ENCODE measurements at regions not wholly inside any gene's neighbourhood (a gene's known extent, or its start where the extent isn't known, plus 50 kb on each side); places are given as distances from the start of the nearest gene placed in this dataset.

- POLR2A ChIA-PET: no interaction called here
- CTCF ChIA-PET (ENCODE audit: low intra/inter-chr PET ratio, low total read pairs): no interaction called here
- in situ Hi-C loops (cut with HindIII; ENCODE audit: extremely low pct_ligation_motif_present, low pct_unique_long_range_greater_than_20kb): no loop called here
- FAIRE-seq (no peak), DNase-seq (ENCODE audit: low spot score) (no peak), ATAC-seq (no peak)
- Histone ChIP-seq H4K20me1 (ENCODE audit: insufficient read depth, low read length) (no peaks in the 10 kb centered on the region), H2AFZ (ENCODE audit: low read length) (no peak overlapping the region), H3K4me2 (ENCODE audit: low read depth, low read length) (no peak overlapping the region), H3K9ac (ENCODE audit: insufficient read depth, low read depth, low read length) (no peak overlapping the region), H3K9me3 (ENCODE audit: low read length) (no peaks in the 10 kb centered on the region), H3K4me1 (ENCODE audit: insufficient read depth, low read length) (peaks cover 30% of the 10 kb centered on the region), H3K4me3 (replicated peaks in 1 of 3; ENCODE audit: insufficient read depth in 1 of 3, low read depth in 2 of 3, low read length in 3 of 3) (no peak overlapping the region), H3K27me3 (ENCODE audit: control insufficient read depth in 1 of 2, insufficient read depth in 2 of 2, low read length in 2 of 2) (no peaks in the 10 kb centered on the region), H3K27ac (ENCODE audit: extremely low read length, insufficient read depth, low read length) (no peak overlapping the region), H3K79me2 (ENCODE audit: insufficient read depth, low read length) (no peaks in the 10 kb centered on the region), H3K36me3 (replicated peaks in 1 of 2; ENCODE audit: control insufficient read depth in 1 of 2, insufficient read depth in 2 of 2, low read length in 2 of 2) (no peaks in the 10 kb centered on the region)
- intact Hi-C loops (cut with micrococcal nuclease; ENCODE audit: unreplicated experiment): no loop called here
- TF ChIP-seq PRMT3 (CRISPR knock-in tag; IDR thresholded peaks at IDR 0.05; ENCODE audit: borderline replicate concordance, low read depth): no peak
- TF ChIP-seq SP4 (CRISPR knock-in tag; IDR thresholded peaks at IDR 0.05): no peak
- TF ChIP-seq, protein P1, sequence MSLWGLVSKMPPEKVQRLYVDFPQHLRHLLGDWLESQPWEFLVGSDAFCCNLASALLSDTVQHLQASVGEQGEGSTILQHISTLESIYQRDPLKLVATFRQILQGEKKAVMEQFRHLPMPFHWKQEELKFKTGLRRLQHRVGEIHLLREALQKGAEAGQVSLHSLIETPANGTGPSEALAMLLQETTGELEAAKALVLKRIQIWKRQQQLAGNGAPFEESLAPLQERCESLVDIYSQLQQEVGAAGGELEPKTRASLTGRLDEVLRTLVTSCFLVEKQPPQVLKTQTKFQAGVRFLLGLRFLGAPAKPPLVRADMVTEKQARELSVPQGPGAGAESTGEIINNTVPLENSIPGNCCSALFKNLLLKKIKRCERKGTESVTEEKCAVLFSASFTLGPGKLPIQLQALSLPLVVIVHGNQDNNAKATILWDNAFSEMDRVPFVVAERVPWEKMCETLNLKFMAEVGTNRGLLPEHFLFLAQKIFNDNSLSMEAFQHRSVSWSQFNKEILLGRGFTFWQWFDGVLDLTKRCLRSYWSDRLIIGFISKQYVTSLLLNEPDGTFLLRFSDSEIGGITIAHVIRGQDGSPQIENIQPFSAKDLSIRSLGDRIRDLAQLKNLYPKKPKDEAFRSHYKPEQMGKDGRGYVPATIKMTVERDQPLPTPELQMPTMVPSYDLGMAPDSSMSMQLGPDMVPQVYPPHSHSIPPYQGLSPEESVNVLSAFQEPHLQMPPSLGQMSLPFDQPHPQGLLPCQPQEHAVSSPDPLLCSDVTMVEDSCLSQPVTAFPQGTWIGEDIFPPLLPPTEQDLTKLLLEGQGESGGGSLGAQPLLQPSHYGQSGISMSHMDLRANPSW (CRISPR knock-in tag; IDR thresholded peaks at IDR 0.05; ENCODE audit: borderline replicate concordance): no peak
- no peak for TF ChIP-seq SP5 (CRISPR knock-in tag; IDR thresholded peaks at IDR 0.05; ENCODE audit: borderline replicate concordance, low read depth)
- no peak for TF ChIP-seq FOXC1 (CRISPR knock-in tag; IDR thresholded peaks at IDR 0.05; ENCODE audit: borderline replicate concordance)
- no peak for TF ChIP-seq ZNF225 (CRISPR knock-in tag; IDR thresholded peaks at IDR 0.05)
- TF ChIP-seq FIP1L1 (IDR thresholded peaks at IDR 0.05; ENCODE audit: borderline replicate concordance, insufficient read depth, low read depth, low read length): no peak
- TF ChIP-seq ZNF543 (CRISPR knock-in tag; IDR thresholded peaks at IDR 0.05): no peak
- TF ChIP-seq NFE2L1 (CRISPR knock-in tag; IDR thresholded peaks at IDR 0.05; ENCODE audit: borderline replicate concordance): no peak
- TF ChIP-seq MAZ (IDR thresholded peaks at IDR 0.05; ENCODE audit: borderline replicate concordance, low read depth, low read length): no peak
- no peak for TF ChIP-seq MAZ (CRISPR knock-in tag; IDR thresholded peaks at IDR 0.05; ENCODE audit: low read depth)
- no peak for TF ChIP-seq CBFB (CRISPR knock-in tag; IDR thresholded peaks at IDR 0.05)
- no peak for TF ChIP-seq NFKBIZ (CRISPR knock-in tag; IDR thresholded peaks at IDR 0.05)
- no peak for TF ChIP-seq ZNF841 (CRISPR knock-in tag; IDR thresholded peaks at IDR 0.05; ENCODE audit: borderline replicate concordance)
- no peak for TF ChIP-seq ZNF7 (CRISPR knock-in tag; IDR thresholded peaks at IDR 0.05)
- 90% methylated on average over 2 of the region's 2 CpGs for WGBS (ENCODE audit: low lambda C conversion rate)
- BruUV-seq (replicated peaks): no TSS peak
These were observed 170.4 kb upstream of the FN1 start for GRCh38 chr2:215606219-215606618.

Data from HepG2 (cell line).